ACHN (cell line): ENCODE measurements at regions not wholly inside any gene's neighbourhood (a gene's known extent, or its start where the extent isn't known, plus 50 kb on each side); places are given as distances from the start of the nearest gene placed in this dataset.

Experiments used
- DNase-seq: peaks from one replicate; pipeline ENCODE4 v3.0.0-alpha.2; 2015
- in situ Hi-C: cut with HindIII; loops from 2 replicates; pipeline ENCODE4 v1.10.0; 2017; ENCODE audit warnings: low sequenced_read_pairs, low pct_ligation_motif_present, low pct_unique_long_range_greater_than_20kb

- in situ Hi-C loops: no loop called here
- DNase-seq: no peak
Observed at GRCh38 chr13:79886601-79887000, 405.6 kb downstream of the NDFIP2 start.

GRCh38 chr13:79884890-79885289 lies 403.9 kb downstream of the NDFIP2 start:
- no peak for DNase-seq
- in situ Hi-C loops: no loop called here

- in situ Hi-C loops: no loop called here
- DNase-seq: no peak
Observed at GRCh38 chr13:79883216-79883615, 402.3 kb downstream of the NDFIP2 start.

- DNase-seq: no peak
- in situ Hi-C loops: no loop called here
Observed at GRCh38 chr13:79880818-79881217, 399.9 kb downstream of the NDFIP2 start.

GRCh38 chr13:79874396-79875360 lies 393.7 kb downstream of the NDFIP2 start:
- DNase-seq: no peak
- in situ Hi-C loops: no loop called here

GRCh38 chr13:79871594-79871993 lies 390.6 kb downstream of the NDFIP2 start:
- in situ Hi-C loops: no loop called here
- DNase-seq: no peak

GRCh38 chr13:79870766-79871165 lies 389.8 kb downstream of the NDFIP2 start:
- no peak for DNase-seq
- in situ Hi-C loops: no loop called here

- no peak for DNase-seq
- in situ Hi-C loops: no loop called here
Observed at GRCh38 chr13:79870123-79870522, 389.2 kb downstream of the NDFIP2 start.

GRCh38 chr13:79869326-79869725 lies 388.4 kb downstream of the NDFIP2 start:
- in situ Hi-C loops: no loop called here
- no peak for DNase-seq

- no peak for DNase-seq
- in situ Hi-C loops: no loop called here
Observed at GRCh38 chr13:79867254-79867653, 386.3 kb downstream of the NDFIP2 start.

GRCh38 chr13:79866436-79866835 lies 385.5 kb downstream of the NDFIP2 start:
- no peak for DNase-seq
- in situ Hi-C loops: no loop called here

GRCh38 chr13:79862515-79862914 lies 381.6 kb downstream of the NDFIP2 start:
- no peak for DNase-seq
- in situ Hi-C loops: no loop called here

- no peak for DNase-seq
- in situ Hi-C loops: no loop called here
Observed at GRCh38 chr13:79861731-79862130, 380.8 kb downstream of the NDFIP2 start.

- DNase-seq: no peak
- in situ Hi-C loops: no loop called here
Observed at GRCh38 chr13:79860791-79861190, 379.8 kb downstream of the NDFIP2 start.

- in situ Hi-C loops: no loop called here
- DNase-seq: no peak
Observed at GRCh38 chr13:79859756-79860155, 378.8 kb downstream of the NDFIP2 start.

- in situ Hi-C loops: no loop called here
Observed at GRCh38 chr13:79853251-79853650, 372.3 kb downstream of the NDFIP2 start.

GRCh38 chr13:79851318-79851717 lies 370.4 kb downstream of the NDFIP2 start:
- in situ Hi-C loops: no loop called here
- DNase-seq: no peak

More at GRCh38 chr13:79853251-79853650, 372.3 kb downstream of the NDFIP2 start:
- DNase-seq: no peak

GRCh38 chr13:79847882-79848592 lies 367.1 kb downstream of the NDFIP2 start:
- in situ Hi-C loops: no loop called here
- DNase-seq: no peak

- in situ Hi-C loops: no loop called here
- DNase-seq: no peak
Observed at GRCh38 chr13:79846386-79846785, 365.4 kb downstream of the NDFIP2 start.
